HepG2 (cell line): ENCODE measurements at regions not wholly inside any gene's neighbourhood (a gene's known extent, or its start where the extent isn't known, plus 50 kb on each side); places are given as distances from the start of the nearest gene placed in this dataset.
A peak's percentile ranks its signal among the peaks of the same experiment; 100 is the strongest.

Experiments used
- ARNTL ChIP-seq: sonication (generic); formaldehyde crosslinking; IDR thresholded peaks from 2 replicates; pipeline ENCODE4 v1.4.0; 2020; ENCODE audit warnings: mild to moderate bottlenecking, missing genetic modification reagents
- CEBPG ChIP-seq: IDR thresholded peaks from 2 replicates; pipeline ENCODE4 v1.6.1; 2016
- FIP1L1 ChIP-seq: fragments of 200-400 bp; formaldehyde crosslinking; IDR thresholded peaks from 2 replicates; pipeline ENCODE4 v1.6.1; 2018; ENCODE audit warnings: low read depth, mild to moderate bottlenecking, low read length, moderate library complexity, borderline replicate concordance; ENCODE audit not compliant: insufficient read depth
- HOXA3 ChIP-seq: sonication (generic); formaldehyde crosslinking; IDR thresholded peaks from 2 replicates; pipeline ENCODE4 v1.5.0; 2020; ENCODE audit warnings: missing genetic modification reagents
- MIXL1 ChIP-seq: IDR thresholded peaks from 2 replicates; pipeline ENCODE4 v1.6.1; 2016
- MTF2 ChIP-seq: sonication (generic); formaldehyde crosslinking; IDR thresholded peaks from 2 replicates; pipeline ENCODE4 v1.5.0; 2020; ENCODE audit warnings: missing genetic modification reagents, borderline replicate concordance
- NCOA5 ChIP-seq: sonication (generic); formaldehyde crosslinking; IDR thresholded peaks from 2 replicates; pipeline ENCODE4 v1.4.0; 2020; ENCODE audit warnings: missing genetic modification reagents
- PBX3 ChIP-seq: sonication (generic); formaldehyde crosslinking; IDR thresholded peaks from 2 replicates; pipeline ENCODE4 v1.8.1; 2023; ENCODE audit warnings: missing genetic modification reagents, inconsistent platforms, borderline replicate concordance
- PHB2 ChIP-seq: fragments of 450-650 bp; IDR thresholded peaks from 2 replicates; pipeline ENCODE4 v1.6.1; 2018; ENCODE audit not compliant: partially characterized antibody
- POLR2AphosphoS2 ChIP-seq: IDR thresholded peaks from 2 replicates; pipeline ENCODE4 v1.6.1; 2011; ENCODE audit warnings: low read depth, low read length, improper control_type of control experiment
- RNF2 ChIP-seq: fragments of 450-650 bp; conservative IDR thresholded peaks from 2 replicates; pipeline ENCODE4 v1.6.1; 2016; ENCODE audit warnings: low read depth
- SIX1 ChIP-seq: sonication (generic); formaldehyde crosslinking; IDR thresholded peaks from 2 replicates; pipeline ENCODE4 v1.4.0; 2020; ENCODE audit warnings: missing genetic modification reagents, borderline replicate concordance
- STAT5B ChIP-seq: sonication (generic); formaldehyde crosslinking; IDR thresholded peaks from 2 replicates; pipeline ENCODE4 v1.4.0; 2020; ENCODE audit warnings: missing genetic modification reagents
- TAF15 ChIP-seq: fragments of 200-400 bp; formaldehyde crosslinking; IDR thresholded peaks from one replicate; pipeline ENCODE4 v1.6.1; 2018; ENCODE audit warnings: mild to moderate bottlenecking, low read depth, low read length; ENCODE audit not compliant: poor library complexity, severe bottlenecking
- ZMYM4 ChIP-seq: sonication (generic); formaldehyde crosslinking; IDR thresholded peaks from 2 replicates; pipeline ENCODE4 v1.8.1; 2023; ENCODE audit warnings: mild to moderate bottlenecking, missing genetic modification reagents
- ZNF24 ChIP-seq: fragments of 450-650 bp; IDR thresholded peaks from 2 replicates; pipeline ENCODE4 v1.6.1; 2017; ENCODE audit warnings: antibody characterized with exemption, mild to moderate bottlenecking
- ZNF367 ChIP-seq: sonication (generic); formaldehyde crosslinking; IDR thresholded peaks from 2 replicates; pipeline ENCODE4 v1.4.0; 2020; ENCODE audit warnings: missing genetic modification reagents, borderline replicate concordance
- ZNF446 ChIP-seq: sonication (generic); formaldehyde crosslinking; IDR thresholded peaks from 2 replicates; pipeline ENCODE4 v1.5.0; 2020; ENCODE audit warnings: mild to moderate bottlenecking, missing genetic modification reagents
- ZNF674 ChIP-seq: sonication (generic); formaldehyde crosslinking; IDR thresholded peaks from 2 replicates; pipeline ENCODE4 v1.5.0; 2020; ENCODE audit warnings: low read depth, mild to moderate bottlenecking, missing genetic modification reagents
- ZNF746 ChIP-seq: sonication (generic); formaldehyde crosslinking; IDR thresholded peaks from 2 replicates; pipeline ENCODE4 v1.8.0; 2022; ENCODE audit warnings: mild to moderate bottlenecking, missing genetic modification reagents
- ZNF781 ChIP-seq: sonication (generic); formaldehyde crosslinking; IDR thresholded peaks from 2 replicates; pipeline ENCODE4 v1.5.1; 2020; ENCODE audit warnings: borderline replicate concordance, mild to moderate bottlenecking, missing genetic modification reagents; ENCODE audit errors: not compliant biosample characterization
- ZNF879 ChIP-seq: sonication (generic); formaldehyde crosslinking; IDR thresholded peaks from 2 replicates; pipeline ENCODE4 v1.8.1; 2023; ENCODE audit warnings: missing genetic modification reagents
- TF ChIP-seq, protein P1 (sequence below): sonication (generic); formaldehyde crosslinking; IDR thresholded peaks from 2 replicates; pipeline ENCODE4 v1.5.1; 2020; ENCODE audit warnings: missing genetic modification reagents, mild to moderate bottlenecking, borderline replicate concordance
- TF ChIP-seq, protein P2 (sequence below): sonication (generic); formaldehyde crosslinking; IDR thresholded peaks from 2 replicates; pipeline ENCODE4 v1.5.0; 2020; ENCODE audit warnings: missing genetic modification reagents

DNA sequence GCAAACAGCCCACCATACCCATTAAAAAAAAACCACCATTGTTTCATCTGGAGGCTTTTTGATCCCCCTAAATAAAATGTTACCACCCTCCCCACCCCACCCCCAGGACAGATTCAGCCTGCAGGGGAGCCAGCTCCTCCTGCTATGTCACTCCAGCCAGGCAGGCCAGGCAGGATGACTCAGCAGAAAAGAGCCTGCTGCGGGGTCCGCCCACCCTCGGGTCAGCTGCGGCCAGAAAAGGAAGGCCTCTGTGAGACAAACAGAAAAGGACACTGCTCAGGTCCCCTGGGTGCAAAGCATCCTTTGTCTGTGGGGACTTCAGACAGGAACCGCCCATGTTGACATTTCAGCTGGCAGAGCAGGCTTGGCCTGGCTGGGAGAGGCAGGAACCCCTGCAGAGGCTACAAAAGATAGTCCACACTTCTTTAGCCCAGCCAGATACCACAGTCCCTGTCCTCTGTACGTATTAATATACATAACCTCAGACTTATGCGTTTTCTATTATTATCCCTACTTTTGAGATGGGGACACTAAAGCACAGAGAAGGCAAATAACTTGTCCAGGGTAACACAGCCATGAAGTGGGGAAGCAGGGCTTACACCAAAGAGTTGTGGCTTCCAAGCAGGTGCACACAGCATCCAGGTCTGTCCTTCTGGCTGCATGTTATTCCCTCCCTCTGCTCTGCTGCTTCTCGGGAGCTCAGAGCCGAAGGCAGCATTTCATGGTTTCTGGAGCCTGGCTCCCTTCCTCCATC is 147.7 kb downstream of the CPEB2 start (continued):
- TF ChIP-seq, protein P1, sequence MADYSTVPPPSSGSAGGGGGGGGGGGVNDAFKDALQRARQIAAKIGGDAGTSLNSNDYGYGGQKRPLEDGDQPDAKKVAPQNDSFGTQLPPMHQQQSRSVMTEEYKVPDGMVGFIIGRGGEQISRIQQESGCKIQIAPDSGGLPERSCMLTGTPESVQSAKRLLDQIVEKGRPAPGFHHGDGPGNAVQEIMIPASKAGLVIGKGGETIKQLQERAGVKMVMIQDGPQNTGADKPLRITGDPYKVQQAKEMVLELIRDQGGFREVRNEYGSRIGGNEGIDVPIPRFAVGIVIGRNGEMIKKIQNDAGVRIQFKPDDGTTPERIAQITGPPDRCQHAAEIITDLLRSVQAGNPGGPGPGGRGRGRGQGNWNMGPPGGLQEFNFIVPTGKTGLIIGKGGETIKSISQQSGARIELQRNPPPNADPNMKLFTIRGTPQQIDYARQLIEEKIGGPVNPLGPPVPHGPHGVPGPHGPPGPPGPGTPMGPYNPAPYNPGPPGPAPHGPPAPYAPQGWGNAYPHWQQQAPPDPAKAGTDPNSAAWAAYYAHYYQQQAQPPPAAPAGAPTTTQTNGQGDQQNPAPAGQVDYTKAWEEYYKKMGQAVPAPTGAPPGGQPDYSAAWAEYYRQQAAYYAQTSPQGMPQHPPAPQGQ (CRISPR knock-in tag) = no peak
- TF ChIP-seq ZNF781 (no peak), ZNF446 (no peak), CEBPG (CRISPR knock-in tag) (no peak), ZMYM4 (peak; percentile 82; the same call in 1 of the 2 replicates), ZNF24 (no peak), ZNF879 (CRISPR knock-in tag) (no peak), STAT5B (CRISPR knock-in tag) (no peak), SIX1 (CRISPR knock-in tag) (no peak), TAF15 (no peak), POLR2AphosphoS2 (no peak), ZNF367 (CRISPR knock-in tag) (no peak), ZNF746 (CRISPR knock-in tag) (no peak), RNF2 (no peak), ZNF674 (CRISPR knock-in tag) (no peak), MIXL1 (no peak), FIP1L1 (no peak), HOXA3 (CRISPR knock-in tag) (0 out of 2 replicates have a peak, but pooled peaks have one; percentile 34), MTF2 (CRISPR knock-in tag) (no peak), NCOA5 (CRISPR knock-in tag) (no peak), ARNTL (CRISPR knock-in tag) (no peak), PHB2 (no peak), PBX3 (CRISPR knock-in tag) (no peak)
- TF ChIP-seq, protein P2, sequence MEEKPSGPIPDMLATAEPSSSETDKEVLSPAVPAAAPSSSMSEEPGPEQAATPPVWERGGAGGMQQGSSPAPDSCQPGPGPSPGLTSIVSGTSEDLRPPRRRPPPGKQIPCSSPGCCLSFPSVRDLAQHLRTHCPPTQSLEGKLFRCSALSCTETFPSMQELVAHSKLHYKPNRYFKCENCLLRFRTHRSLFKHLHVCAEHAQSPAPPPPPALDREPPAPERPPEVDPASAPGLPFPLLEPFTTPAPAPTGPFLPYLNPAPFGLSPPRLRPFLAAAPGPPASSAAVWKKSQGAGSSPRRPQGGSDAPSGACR (CRISPR knock-in tag) = peak; percentile 82
